Thymus (tissue), 11 donors: ENCODE measurements at regions not wholly inside any gene's neighbourhood (a gene's known extent, or its start where the extent isn't known, plus 50 kb on each side); places are given as distances from the start of the nearest gene placed in this dataset.
"Not testable (repeated sequence)": the region's sequence is repeated elsewhere in the genome, so short reads cannot be mapped to it uniquely, and the experiment has no call there.

Experiments used
- DNase-seq, 9 donors: peaks; one replicate each; pipeline ENCODE4 v3.0.0-alpha.2; 2013; ENCODE audit warnings: low spot score in 9 of 9, low read depth in 6 of 9, missing footprints in 1 of 9
- H3K27ac ChIP-seq, 2 donors: one replicate each; pipeline ENCODE4 v1.5.1; 2013; ENCODE audit warnings: control low read depth in 1 of 2, low read depth in 1 of 2, low read length in 1 of 2, mild to moderate bottlenecking in 1 of 2, moderate library complexity in 1 of 2
- H3K27me3 ChIP-seq, 2 donors: one replicate each; pipeline ENCODE4 v1.5.1; 2013; ENCODE audit warnings: low read length in 1 of 2; ENCODE audit not compliant: control insufficient read depth in 2 of 2, insufficient read depth in 1 of 2
- H3K36me3 ChIP-seq, 2 donors: one replicate each; pipeline ENCODE4 v1.5.1; 2013; ENCODE audit warnings: low read length in 1 of 2, mild to moderate bottlenecking in 1 of 2, moderate library complexity in 1 of 2; ENCODE audit not compliant: control insufficient read depth in 2 of 2, insufficient read depth in 2 of 2
- H3K4me1 ChIP-seq, 2 donors: one replicate each; pipeline ENCODE4 v1.5.1; 2013; ENCODE audit warnings: low read length in 2 of 2; ENCODE audit not compliant: control insufficient read depth in 2 of 2, insufficient read depth in 2 of 2
- H3K4me3 ChIP-seq, 2 donors: one replicate each; pipeline ENCODE4 v1.5.1; 2013; ENCODE audit warnings: low read length in 2 of 2, control low read depth in 1 of 2, mild to moderate bottlenecking in 1 of 2
- H3K9me3 ChIP-seq, 2 donors: one replicate each; pipeline ENCODE4 v1.5.1; 2013; ENCODE audit warnings: low read length in 1 of 2, mild to moderate bottlenecking in 1 of 2; ENCODE audit not compliant: control insufficient read depth in 2 of 2, insufficient read depth in 1 of 2
- WGBS: extraction: QIAGEN DNeasy Blood & Tissue Kit; methylation state at CpG from one replicate; pipeline ENCODE4 v1.1.7; 2013; 5-methylcytosine and 5-hydroxymethylcytosine counted together
- donor health status: healthy.

- WGBS, result 83% methylated on average over 6 of the region's 6 CpGs
- no peaks in the 10 kb centered on the region for H3K36me3 ChIP-seq
- no peaks in the 10 kb centered on the region for H3K9me3 ChIP-seq
- H3K27me3 ChIP-seq, result no peaks in the 10 kb centered on the region
- H3K27ac ChIP-seq, result no peak overlapping the region
- H3K4me3 ChIP-seq, result no peak overlapping the region
- H3K4me1 ChIP-seq, result no peaks in the 10 kb centered on the region
- DNase-seq, result no peak
Measured at GRCh38 chr16:80263848-80264694, 276.7 kb upstream of the DYNLRB2 start.

DNA sequence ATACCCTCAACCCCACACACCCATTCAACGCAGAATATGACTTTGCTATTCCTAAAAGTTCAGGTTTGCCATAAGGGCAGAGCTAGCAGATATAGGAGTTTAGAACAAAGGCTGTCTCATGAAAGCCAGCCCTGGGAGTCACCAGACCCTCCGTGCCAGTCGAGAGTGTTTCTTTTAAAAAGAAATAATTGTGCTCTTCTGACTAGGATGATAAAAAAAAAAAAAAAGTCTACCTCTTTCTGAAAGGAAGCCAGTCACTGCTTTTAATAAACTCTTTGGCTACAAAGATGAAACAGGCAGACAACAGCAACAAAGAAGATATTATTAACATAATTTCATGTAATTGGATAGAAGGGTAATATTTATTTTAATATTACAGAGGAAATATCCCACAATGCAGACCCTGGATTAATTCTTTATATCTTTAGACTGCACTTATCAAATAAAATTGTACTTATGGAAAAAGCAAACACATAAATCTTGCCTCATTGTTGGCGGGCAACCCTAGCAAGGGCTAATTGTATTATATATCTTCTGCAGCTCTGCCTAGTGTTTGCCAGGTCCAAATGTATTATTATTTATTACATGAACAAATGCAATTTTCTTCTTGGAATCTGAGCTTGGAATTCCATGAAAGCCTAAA is 277.5 kb upstream of the DYNLRB2 start:
- Histone ChIP-seq H3K4me1 (no peaks in the 10 kb centered on the region), H3K36me3 (no peaks in the 10 kb centered on the region), H3K27ac (no peak overlapping the region), H3K4me3 (no peak overlapping the region), H3K9me3 (no peaks in the 10 kb centered on the region), H3K27me3 (no peaks in the 10 kb centered on the region)
- 97% methylated on average over 4 of the region's 4 CpGs for WGBS
- DNase-seq, result no peak

DNA sequence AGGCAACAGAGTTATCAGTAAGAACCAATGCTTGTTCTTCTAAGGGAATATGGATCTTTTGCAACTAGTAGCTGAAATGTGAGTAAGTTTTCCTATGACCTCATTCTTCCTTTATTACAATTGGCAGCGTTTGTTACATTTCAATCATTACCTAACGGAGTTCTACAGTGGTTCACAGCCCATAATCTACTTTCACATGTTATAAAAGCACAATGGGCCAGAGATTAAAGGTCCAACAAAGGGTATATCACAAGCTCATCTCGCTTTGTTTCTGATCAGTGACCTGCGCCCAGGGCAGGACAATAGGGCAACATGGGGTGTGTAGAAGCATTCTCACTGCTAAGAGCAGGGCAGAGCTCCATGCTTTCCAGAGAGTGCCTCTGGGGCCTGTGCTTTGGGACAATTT is 279.9 kb upstream of the DYNLRB2 start:
- Histone ChIP-seq H3K4me1 (no peaks in the 10 kb centered on the region), H3K27me3 (no peaks in the 10 kb centered on the region), H3K9me3 (no peaks in the 10 kb centered on the region), H3K36me3 (no peaks in the 10 kb centered on the region), H3K27ac (no peak overlapping the region), H3K4me3 (no peak overlapping the region)
- no peak for DNase-seq
- 89% methylated on average over 4 of the region's 4 CpGs for WGBS

DNA sequence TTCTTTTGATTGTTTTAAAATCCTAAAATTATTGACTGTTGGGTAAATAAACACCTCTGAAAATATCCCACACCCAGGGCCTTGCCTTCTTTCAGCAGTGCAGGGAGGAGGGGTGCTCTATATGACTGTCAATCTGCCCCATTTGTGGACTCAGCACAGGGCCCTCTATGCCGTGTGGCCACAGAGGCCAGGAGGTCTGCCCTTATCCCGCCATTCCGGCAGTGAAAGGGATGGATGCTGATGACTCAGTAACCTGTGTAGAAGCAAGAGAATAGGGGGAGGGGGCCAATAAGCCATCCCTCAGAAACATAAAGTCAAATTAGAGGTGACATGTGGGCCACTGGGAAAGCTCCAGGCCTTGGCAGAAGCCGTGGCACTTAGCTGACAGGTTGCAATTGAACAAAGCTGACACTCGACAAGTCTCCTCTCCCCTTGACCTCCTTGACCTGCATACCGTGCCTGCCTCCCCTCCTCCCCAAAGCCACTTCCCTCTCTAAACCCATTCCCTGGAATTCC is 281.4 kb upstream of the DYNLRB2 start:
- no peaks in the 10 kb centered on the region for H3K9me3 ChIP-seq
- H3K27me3 ChIP-seq, result no peaks in the 10 kb centered on the region
- H3K4me3 ChIP-seq, result no peak overlapping the region
- no peaks in the 10 kb centered on the region for H3K36me3 ChIP-seq
- H3K27ac ChIP-seq, result no peak overlapping the region
- no peak for DNase-seq
- no peaks in the 10 kb centered on the region for H3K4me1 ChIP-seq
- 94% methylated on average over 6 of the region's 6 CpGs for WGBS

DNA sequence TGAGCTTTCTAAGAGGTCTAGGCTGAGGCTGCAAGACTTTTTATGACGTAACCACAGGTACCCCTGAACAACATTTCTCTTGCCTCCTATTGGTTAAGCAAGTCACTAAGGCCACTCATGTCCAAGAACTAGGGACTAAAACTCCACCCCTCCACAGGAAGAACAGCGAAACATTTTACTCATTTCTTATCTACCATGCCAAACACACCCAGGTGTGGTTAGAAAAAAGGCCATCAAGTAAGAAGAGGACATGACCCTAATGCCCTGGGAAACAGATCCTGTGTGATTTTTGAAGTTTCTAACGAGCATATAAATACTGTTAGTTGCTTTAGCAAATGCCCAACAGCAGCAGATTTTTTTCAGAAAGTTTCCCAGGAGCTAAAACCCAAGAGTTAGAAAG is 282.4 kb upstream of the DYNLRB2 start:
- Histone ChIP-seq H3K27me3 (no peaks in the 10 kb centered on the region), H3K4me3 (no peak overlapping the region), H3K36me3 (no peaks in the 10 kb centered on the region), H3K4me1 (no peaks in the 10 kb centered on the region), H3K27ac (no peak overlapping the region), H3K9me3 (no peaks in the 10 kb centered on the region)
- 92% methylated on average over 3 of the region's 3 CpGs for WGBS
- DNase-seq, result no peak

DNA sequence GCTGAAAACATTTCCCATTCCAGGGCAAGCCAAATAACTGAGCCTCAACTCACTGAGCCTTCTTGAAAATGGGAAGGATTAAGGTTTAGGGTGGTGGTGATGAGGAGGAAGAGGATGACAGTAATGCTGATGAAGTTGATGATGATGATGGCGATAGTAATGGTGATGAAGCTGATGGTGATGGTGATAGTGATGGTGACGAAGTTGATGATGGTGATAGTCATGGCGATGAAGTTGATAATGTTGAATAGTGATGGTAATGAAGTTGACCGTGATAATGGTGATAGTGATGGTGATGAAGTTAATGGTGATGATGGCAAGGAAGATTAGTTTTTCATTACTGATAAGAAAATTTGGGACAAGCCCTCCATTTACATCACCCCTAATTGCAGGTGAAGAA is 285.8 kb upstream of the DYNLRB2 start:
- no peak for DNase-seq
- Histone ChIP-seq H3K4me1 (no peaks in the 10 kb centered on the region), H3K36me3 (no peaks in the 10 kb centered on the region), H3K9me3 (no peaks in the 10 kb centered on the region), H3K27ac (no peak overlapping the region), H3K27me3 (no peaks in the 10 kb centered on the region), H3K4me3 (no peak overlapping the region)
- 97% methylated on average over 4 of the region's 4 CpGs for WGBS

DNA sequence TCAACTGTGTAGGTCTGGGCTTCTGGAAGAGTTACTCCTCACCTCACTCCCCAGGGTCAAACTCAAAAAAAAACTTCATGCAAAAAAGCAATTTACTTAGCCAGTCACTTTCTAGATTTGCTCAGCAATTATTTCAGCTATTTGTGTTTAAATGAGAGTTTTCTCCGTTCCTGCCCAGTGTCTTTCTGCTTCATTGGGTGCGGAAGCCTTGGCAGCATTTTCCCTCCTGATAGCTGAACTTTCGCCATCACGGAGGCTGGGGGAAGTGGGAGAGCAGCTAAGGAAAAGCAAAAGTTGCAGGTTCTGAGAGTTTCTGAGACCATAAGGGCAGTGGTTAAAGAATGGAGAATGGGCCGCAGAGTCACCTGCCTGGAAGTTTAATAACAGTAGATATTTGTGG is 287.1 kb upstream of the DYNLRB2 start:
- H3K9me3 ChIP-seq, result no peaks in the 10 kb centered on the region
- WGBS, result 94% methylated on average over 5 of the region's 5 CpGs
- DNase-seq, result no peak
- no peaks in the 10 kb centered on the region for H3K27me3 ChIP-seq
- H3K4me1 ChIP-seq, result no peaks in the 10 kb centered on the region
- no peaks in the 10 kb centered on the region for H3K36me3 ChIP-seq
- H3K27ac ChIP-seq, result no peak overlapping the region
- H3K4me3 ChIP-seq, result no peak overlapping the region

- 92% methylated on average over 4 of the region's 4 CpGs for WGBS
- DNase-seq, result no peak
- Histone ChIP-seq H3K27ac (no peak overlapping the region), H3K27me3 (no peaks in the 10 kb centered on the region), H3K4me3 (no peak overlapping the region), H3K36me3 (no peaks in the 10 kb centered on the region), H3K9me3 (no peaks in the 10 kb centered on the region), H3K4me1 (no peaks in the 10 kb centered on the region)
Measured at GRCh38 chr16:80250381-80250780, 290.4 kb upstream of the DYNLRB2 start.

DNA sequence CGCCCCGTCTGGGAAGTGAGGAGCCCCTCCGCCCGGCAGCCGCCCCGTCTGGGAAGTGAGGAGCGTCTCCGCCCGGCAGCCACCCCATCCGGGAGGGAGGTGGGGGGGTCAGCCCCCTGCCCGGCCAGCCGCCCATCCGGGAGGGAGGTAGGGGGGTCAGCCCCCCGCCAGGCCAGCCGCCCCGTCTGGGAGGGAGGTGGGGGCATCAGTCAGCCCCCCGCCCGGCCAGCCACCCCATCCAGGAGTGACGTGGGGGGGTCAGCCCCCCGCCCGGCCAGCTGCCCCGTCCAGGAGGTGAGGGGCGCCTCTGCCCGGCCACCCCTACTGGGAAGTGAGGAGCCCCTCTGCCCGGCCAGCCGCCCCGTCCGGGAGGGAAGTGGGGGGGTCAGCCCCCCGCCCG is 297.5 kb upstream of the DYNLRB2 start:
- not testable (repeated sequence) for H3K9me3 ChIP-seq, H3K27ac ChIP-seq, DNase-seq, H3K36me3 ChIP-seq, H3K4me3 ChIP-seq, H3K4me1 ChIP-seq, H3K27me3 ChIP-seq
- WGBS, result 95% methylated on average over 22 of the region's 30 CpGs
